ENCODE measurements at regions not wholly inside any gene's neighbourhood (a gene's known extent, or its start where the extent isn't known, plus 50 kb on each side); places are given as distances from the start of the nearest gene placed in this dataset.

- ChIA-PET POLR2A (no interaction called here), CTCF (ENCODE audit: low intra/inter-chr PET ratio) (no interaction called here)
- Histone ChIP-seq H3K4me3 (no peak overlapping the region), H3K9me1 (ENCODE audit: control insufficient read depth, insufficient read depth, low read length) (no peaks in the 10 kb centered on the region), H3K9me3 (replicated peaks; ENCODE audit: control insufficient read depth, insufficient read depth, low read depth, low read length) (no peaks in the 10 kb centered on the region), H3K79me2 (ENCODE audit: control insufficient read depth, insufficient read depth, low read length) (no peaks in the 10 kb centered on the region), H3K9ac (ENCODE audit: insufficient read depth in 1 of 2, low read depth in 2 of 2, low read length in 2 of 2) (no peak overlapping the region), H3K27me3 (ENCODE audit: control insufficient read depth in 2 of 2, insufficient read depth in 2 of 2, low read length in 2 of 2) (no peaks in the 10 kb centered on the region), H2AFZ (ENCODE audit: low read depth, low read length) (no peak overlapping the region), H3K4me1 (replicated peaks in 1 of 2; ENCODE audit: control insufficient read depth in 2 of 2, insufficient read depth in 2 of 2, low read length in 2 of 2) (no peaks in the 10 kb centered on the region), H3K4me2 (ENCODE audit: insufficient read depth, low read length) (no peak overlapping the region), H3K36me3 (ENCODE audit: control insufficient read depth, insufficient read depth, low read length) (no peaks in the 10 kb centered on the region), H3K27ac (ENCODE audit: extremely low read depth, low read depth, low read length) (no peak overlapping the region), H4K20me1 (replicated peaks; ENCODE audit: control insufficient read depth, insufficient read depth, low read length) (no peaks in the 10 kb centered on the region)
- TF ChIP-seq ADNP (tag; IDR thresholded peaks at IDR 0.05) (no peak), ZEB2 (IDR thresholded peaks at IDR 0.05) (no peak), ZC3H11A (IDR thresholded peaks at IDR 0.05; ENCODE audit: low read depth, low read length) (no peak), CBX8 (IDR thresholded peaks at IDR 0.05; ENCODE audit: borderline replicate concordance, extremely low read depth, low read depth, low read length, poor library complexity, severe bottlenecking) (no peak), MYNN (IDR thresholded peaks at IDR 0.05) (no peak), MYNN (CRISPR knock-in tag; IDR thresholded peaks at IDR 0.05) (no peak)
- DNase-seq (ENCODE audit: extremely low read depth in 1 of 4, low spot score in 3 of 4) (no peak), FAIRE-seq (no peak), ATAC-seq (no peak)
- BruUV-seq (replicated peaks), result no TSS peak
- in situ Hi-C loops (cut with MboI) (no loop called here), intact Hi-C loops (cut with micrococcal nuclease) (no loop called here)
These were observed 58.9 kb downstream of the OR5AK2 start for GRCh38 chr11:57047610-57048009.

GRCh38 chr11:57049749-57050148 lies 61.0 kb downstream of the OR5AK2 start:
- no peak overlapping the region for H2AFZ ChIP-seq (ENCODE audit: low read depth, low read length)
- intact Hi-C loops (cut with micrococcal nuclease), result no loop called here
- TF ChIP-seq ARNT (IDR thresholded peaks at IDR 0.05) (no peak), CGGBP1 (CRISPR knock-in tag; IDR thresholded peaks at IDR 0.05) (no peak), ZNF766 (CRISPR knock-in tag; conservative IDR thresholded peaks at IDR 0.05) (no peak), ZNF354B (CRISPR knock-in tag; IDR thresholded peaks at IDR 0.05) (no peak), ZNF449 (CRISPR knock-in tag; IDR thresholded peaks at IDR 0.05) (no peak)
- ATAC-seq, result no peak
- H3K79me2 ChIP-seq (ENCODE audit: control insufficient read depth, insufficient read depth, low read length), result no peaks in the 10 kb centered on the region
- ChIA-PET CTCF (ENCODE audit: low intra/inter-chr PET ratio) (no interaction called here), POLR2A (no interaction called here)
- H3K36me3 ChIP-seq (ENCODE audit: control insufficient read depth, insufficient read depth, low read length), result no peaks in the 10 kb centered on the region
- no peaks in the 10 kb centered on the region for H3K9me3 ChIP-seq (replicated peaks; ENCODE audit: control insufficient read depth, insufficient read depth, low read depth, low read length)
- no peak for FAIRE-seq
- in situ Hi-C loops (cut with MboI), result no loop called here
- no peak overlapping the region for H3K4me2 ChIP-seq (ENCODE audit: insufficient read depth, low read length)
- no peaks in the 10 kb centered on the region for H3K27me3 ChIP-seq (ENCODE audit: control insufficient read depth in 2 of 2, insufficient read depth in 2 of 2, low read length in 2 of 2)
- no peak for DNase-seq (ENCODE audit: extremely low read depth in 1 of 4, low spot score in 3 of 4)
- H3K4me1 ChIP-seq (replicated peaks in 1 of 2; ENCODE audit: control insufficient read depth in 2 of 2, insufficient read depth in 2 of 2, low read length in 2 of 2), result no peaks in the 10 kb centered on the region
- 0% methylated on average over 4 of the region's 4 CpGs for WGBS (ENCODE audit: insufficient coverage, low coverage, missing lambda C conversion rate)
- no peak overlapping the region for H3K27ac ChIP-seq (ENCODE audit: extremely low read depth, low read depth, low read length)
- H3K4me3 ChIP-seq, result no peak overlapping the region
- no peak overlapping the region for H3K9ac ChIP-seq (ENCODE audit: insufficient read depth in 1 of 2, low read depth in 2 of 2, low read length in 2 of 2)
- no TSS peak for BruUV-seq (replicated peaks)
- no peaks in the 10 kb centered on the region for H4K20me1 ChIP-seq (replicated peaks; ENCODE audit: control insufficient read depth, insufficient read depth, low read length)
- no peaks in the 10 kb centered on the region for H3K9me1 ChIP-seq (ENCODE audit: control insufficient read depth, insufficient read depth, low read length)
